ENCODE measurements at regions not wholly inside any gene's neighbourhood (a gene's known extent, or its start where the extent isn't known, plus 50 kb on each side); places are given as distances from the start of the nearest gene placed in this dataset.

- TF ChIP-seq ATF7 (IDR thresholded peaks at IDR 0.05; ENCODE audit: low read depth) (no peak), NFYA (IDR thresholded peaks at IDR 0.05; ENCODE audit: borderline replicate concordance, low read depth, low read length) (no peak), IRF4 (IDR thresholded peaks at IDR 0.05; ENCODE audit: low read depth, low read length) (no peak), FOS (IDR thresholded peaks at IDR 0.05; ENCODE audit: borderline replicate concordance, extremely low read depth, insufficient read length) (no peak), RCOR1 (conservative IDR thresholded peaks at IDR 0.05; ENCODE audit: low read depth, low read length) (no peak), NFXL1 (IDR thresholded peaks at IDR 0.05; ENCODE audit: borderline replicate concordance) (no peak), RAD51 (IDR thresholded peaks at IDR 0.05) (no peak), IKZF2 (IDR thresholded peaks at IDR 0.05) (no peak), BACH1 (IDR thresholded peaks at IDR 0.05; ENCODE audit: borderline replicate concordance) (no peak), TCF12 (IDR thresholded peaks at IDR 0.05; ENCODE audit: low read depth, low read length) (no peak), ASH2L (IDR thresholded peaks at IDR 0.05; ENCODE audit: borderline replicate concordance, low read depth) (no peak), REST (IDR thresholded peaks at IDR 0.05; ENCODE audit: low read depth, low read length) (no peak), MTA3 (IDR thresholded peaks at IDR 0.05; ENCODE audit: borderline replicate concordance, low read length) (no peak), MEF2A (IDR thresholded peaks at IDR 0.05; ENCODE audit: insufficient read depth, low read depth, low read length) (no peak), ZZZ3 (IDR thresholded peaks at IDR 0.05; ENCODE audit: control insufficient read depth, insufficient read length, low read depth) (no peak), IRF3 (IDR thresholded peaks at IDR 0.05) (no peak), ZBTB33 (IDR thresholded peaks at IDR 0.05) (no peak), MTA2 (IDR thresholded peaks at IDR 0.05; ENCODE audit: low read depth) (no peak)
- ChIA-PET POLR2A (interaction anchor here (0.9 to 4.1 kb wide), 5 partner anchors 8 to 38 kb away, joined by 3 to 24 read pairs (median 6); no protein-coding TSS in a partner anchor), CTCF (interaction anchor here (0.6 to 6.2 kb wide), 26 partner anchors 8 to 599 kb away, joined by 3 to 97 read pairs (median 4); no protein-coding TSS in a partner anchor), SMC1A (ENCODE audit: uncharacterized antibody, unreplicated experiment) (interaction anchor here (0.6 to 10.7 kb wide), 23 partner anchors 10 to 875 kb away, joined by 3 to 236 read pairs (median 5); no protein-coding TSS in a partner anchor), RAD21 (ENCODE audit: unreplicated experiment) (interaction anchor here (0.9 to 5.2 kb wide), 12 partner anchors 9 to 602 kb away, joined by 3 to 54 read pairs (median 4); partner anchors contain the start of gene TNFAIP3)
- H3K36me3 ChIP-seq (ENCODE audit: control insufficient read depth in 2 of 2, insufficient read depth in 2 of 2, low read length in 1 of 2), result no peaks in the 10 kb centered on the region
- H2AFZ ChIP-seq (ENCODE audit: control insufficient read depth, low read depth, low read length), result no peak overlapping the region
- 84% methylated on average over 4 of the region's 4 CpGs for WGBS (ENCODE audit: insufficient coverage, insufficient replicate concordance, low lambda C conversion rate, missing lambda C conversion rate)
- H3K9me3 ChIP-seq (replicated peaks; ENCODE audit: control insufficient read depth, insufficient read depth, low read length), result no peaks in the 10 kb centered on the region
- in situ Hi-C loops (cut with MboI) (no loop called here), intact Hi-C loops (cut with micrococcal nuclease; ENCODE audit: unreplicated experiment) (no loop called here)
- H3K27me3 ChIP-seq (replicated peaks in 1 of 2; ENCODE audit: control insufficient read depth in 2 of 2, insufficient read depth in 2 of 2, low read length in 1 of 2), result no peaks in the 10 kb centered on the region
- H3K9ac ChIP-seq (ENCODE audit: control insufficient read depth, insufficient read depth, low read length), result no peak overlapping the region
- no peaks in the 10 kb centered on the region for H3K79me2 ChIP-seq (ENCODE audit: control insufficient read depth, insufficient read depth, low read length)
- BruUV-seq (replicated peaks), result no TSS peak
- no peaks in the 10 kb centered on the region for H4K20me1 ChIP-seq (ENCODE audit: control insufficient read depth, insufficient read depth)
- FAIRE-seq, result no peak
- H3K27ac ChIP-seq (ENCODE audit: control insufficient read depth, insufficient read depth), result no peak overlapping the region
- no peak overlapping the region for H3K4me3 ChIP-seq
- DNase-seq (ENCODE audit: low read depth, low spot score), result no peak
- no peak overlapping the region for H3K4me2 ChIP-seq (ENCODE audit: control insufficient read depth, insufficient read depth)
- no peak for ATAC-seq
- H3K4me1 ChIP-seq (ENCODE audit: control insufficient read depth, insufficient read depth, low read length), result peaks cover 13% of the 10 kb centered on the region
Measured at GRCh38 chr6:137696765-137697164, 170.3 kb upstream of the TNFAIP3 start.
